CD14-positive monocyte (primary cell): ENCODE measurements at regions not wholly inside any gene's neighbourhood (a gene's known extent, or its start where the extent isn't known, plus 50 kb on each side); places are given as distances from the start of the nearest gene placed in this dataset.

Experiments used
- DNase-seq, 3 donors: peaks; one replicate each; pipeline ENCODE4 v3.0.0-alpha.2; 2011 to 2022
- H2AFZ ChIP-seq: 2 replicates; pipeline ENCODE4 v1.6.0; 2012; ENCODE audit warnings: mild to moderate bottlenecking, low read depth, low read length, inconsistent platforms; ENCODE audit not compliant: insufficient read depth, poor library complexity, severe bottlenecking
- H3K27ac ChIP-seq, 2 donors: 1 replicate in 1 of 2; 2 replicates in 1 of 2; pipeline ENCODE4 v1.5.1; 2012 to 2013; ENCODE audit warnings: low read length in 2 of 2, control low read depth in 1 of 2, inconsistent platforms in 1 of 2, low read depth in 1 of 2, mild to moderate bottlenecking in 1 of 2
- H3K27me3 ChIP-seq, 2 donors: one replicate each; pipeline versions ENCODE4 v1.6.0 to v1.6.1; 2011 to 2013; ENCODE audit warnings: low read length in 2 of 2; ENCODE audit not compliant: control insufficient read depth in 2 of 2, insufficient read depth in 2 of 2
- H3K36me3 ChIP-seq, 2 donors: replicated peaks in 1 of 2; 1 replicate in 1 of 2; 2 replicates in 1 of 2; pipeline versions ENCODE4 v1.5.1 to v1.6.1; 2012 to 2013; ENCODE audit warnings: low read length in 2 of 2, control low read depth in 1 of 2, inconsistent platforms in 1 of 2, mild to moderate bottlenecking in 1 of 2; ENCODE audit not compliant: insufficient read depth in 2 of 2, control insufficient read depth in 1 of 2
- H3K4me1 ChIP-seq, 2 donors: 1 replicate in 1 of 2; 2 replicates in 1 of 2; pipeline versions ENCODE4 v1.5.1 to v1.6.1; 2012 to 2013; ENCODE audit warnings: low read length in 2 of 2, control low read depth in 1 of 2, inconsistent platforms in 1 of 2, mild to moderate bottlenecking in 1 of 2, moderate library complexity in 1 of 2; ENCODE audit not compliant: insufficient read depth in 2 of 2, control insufficient read depth in 1 of 2
- H3K4me2 ChIP-seq: replicated peaks from 2 replicates; pipeline ENCODE3; 2012; ENCODE audit warnings: low read length, moderate library complexity, mild to moderate bottlenecking; ENCODE audit not compliant: poor library complexity, severe bottlenecking; ENCODE audit errors: extremely low read depth
- H3K4me3 ChIP-seq, 3 experiments: fragments of 200-600 bp in 1 of 3; sonication (generic) in 1 of 3; replicated peaks in 1 of 3; 1 replicate in 2 of 3; 2 replicates in 1 of 3; pipeline ENCODE4 v1.5.1; 2011 to 2013; ENCODE audit warnings: low read length in 3 of 3, mild to moderate bottlenecking in 3 of 3, control low read depth in 2 of 3, low read depth in 2 of 3, inconsistent platforms in 1 of 3, moderate library complexity in 1 of 3
- H3K79me2 ChIP-seq: 2 replicates; pipeline ENCODE4 v1.6.0; 2012; ENCODE audit warnings: mild to moderate bottlenecking, control low read depth, inconsistent platforms, low read length, moderate library complexity; ENCODE audit not compliant: insufficient read depth
- H3K9ac ChIP-seq: 2 replicates; pipeline ENCODE4 v1.6.0; 2017; ENCODE audit warnings: low read length, mild to moderate bottlenecking; ENCODE audit not compliant: insufficient read depth, poor library complexity, severe bottlenecking
- H3K9me3 ChIP-seq, 2 donors: replicated peaks in 1 of 2; 1 replicate in 1 of 2; 2 replicates in 1 of 2; pipeline versions ENCODE4 v1.5.1 to v1.6.1; 2012 to 2013; ENCODE audit warnings: low read length in 2 of 2, control low read depth in 1 of 2; ENCODE audit not compliant: control insufficient read depth in 1 of 2, insufficient read depth in 1 of 2
- H4K20me1 ChIP-seq: 2 replicates; pipeline ENCODE4 v1.6.0; 2012; ENCODE audit warnings: mild to moderate bottlenecking, low read length, control low read depth, moderate library complexity; ENCODE audit not compliant: insufficient read depth
- H3K27ac Mint-ChIP-seq, 7 donors: one replicate each; pipeline ENCODE4 v1.8.0; 2020; ENCODE audit warnings: mild to moderate bottlenecking in 7 of 7, mixed read lengths in 7 of 7, moderate library complexity in 6 of 7, inconsistent platforms in 2 of 7
- H3K27me3 Mint-ChIP-seq, 3 donors: one replicate each; pipeline ENCODE4 v1.8.0; 2021 to 2022; ENCODE audit warnings: low read depth in 3 of 3, mild to moderate bottlenecking in 3 of 3, mixed read lengths in 3 of 3, moderate library complexity in 3 of 3, inconsistent platforms in 1 of 3
- H3K36me3 Mint-ChIP-seq, 2 donors: one replicate each; pipeline ENCODE4 v1.8.0; 2020; ENCODE audit warnings: mixed read lengths in 2 of 2, inconsistent platforms in 1 of 2, mild to moderate bottlenecking in 1 of 2
- H3K4me1 Mint-ChIP-seq: one replicate; pipeline ENCODE4 v1.8.0; 2020; ENCODE audit warnings: mild to moderate bottlenecking, mixed read lengths
- H3K4me3 Mint-ChIP-seq, 2 donors: one replicate each; pipeline ENCODE4 v1.8.0; 2020; ENCODE audit warnings: mild to moderate bottlenecking in 2 of 2, mixed read lengths in 2 of 2, moderate library complexity in 1 of 2
- H3K9me3 Mint-ChIP-seq, 7 donors: one replicate each; pipeline ENCODE4 v1.8.0; 2020 to 2022; ENCODE audit warnings: mixed read lengths in 7 of 7, mild to moderate bottlenecking in 6 of 7, moderate library complexity in 6 of 7, inconsistent platforms in 2 of 7
- WGBS: methylation state at CpG from one replicate; pipeline ENCODE4 v1.1.5; 2013; ENCODE audit warnings: missing lambda C conversion rate; ENCODE audit not compliant: insufficient coverage; 5-methylcytosine and 5-hydroxymethylcytosine counted together
- intact Hi-C, 2 donors: fragments of 100-400 bp; cut with micrococcal nuclease; formaldehyde crosslinking; loops; one replicate each; pipeline versions ENCODE4 v1.15.0 to v1.15.1; 2023
- TF ChIP-seq, protein P1 (sequence below): fragments of 200-600 bp; IDR thresholded peaks from one replicate; pipeline ENCODE4 v1.8.0; 2022; ENCODE audit warnings: antibody characterized with exemption, mild to moderate bottlenecking

GRCh38 chr4:71189471-71189870 is 149.3 kb upstream of the SLC4A4 start:
- 97% methylated on average over 5 of the region's 6 CpGs for WGBS
- no peak overlapping the region for H3K4me2 ChIP-seq
- H3K27me3 Mint-ChIP-seq = peaks cover 59 to 70% (median 64%) of the 10 kb centered on the region in 3 donors
- TF ChIP-seq, protein P1, sequence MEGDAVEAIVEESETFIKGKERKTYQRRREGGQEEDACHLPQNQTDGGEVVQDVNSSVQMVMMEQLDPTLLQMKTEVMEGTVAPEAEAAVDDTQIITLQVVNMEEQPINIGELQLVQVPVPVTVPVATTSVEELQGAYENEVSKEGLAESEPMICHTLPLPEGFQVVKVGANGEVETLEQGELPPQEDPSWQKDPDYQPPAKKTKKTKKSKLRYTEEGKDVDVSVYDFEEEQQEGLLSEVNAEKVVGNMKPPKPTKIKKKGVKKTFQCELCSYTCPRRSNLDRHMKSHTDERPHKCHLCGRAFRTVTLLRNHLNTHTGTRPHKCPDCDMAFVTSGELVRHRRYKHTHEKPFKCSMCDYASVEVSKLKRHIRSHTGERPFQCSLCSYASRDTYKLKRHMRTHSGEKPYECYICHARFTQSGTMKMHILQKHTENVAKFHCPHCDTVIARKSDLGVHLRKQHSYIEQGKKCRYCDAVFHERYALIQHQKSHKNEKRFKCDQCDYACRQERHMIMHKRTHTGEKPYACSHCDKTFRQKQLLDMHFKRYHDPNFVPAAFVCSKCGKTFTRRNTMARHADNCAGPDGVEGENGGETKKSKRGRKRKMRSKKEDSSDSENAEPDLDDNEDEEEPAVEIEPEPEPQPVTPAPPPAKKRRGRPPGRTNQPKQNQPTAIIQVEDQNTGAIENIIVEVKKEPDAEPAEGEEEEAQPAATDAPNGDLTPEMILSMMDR = no peak
- no peak overlapping the region for H3K27ac Mint-ChIP-seq
- H3K4me3 ChIP-seq = no peak overlapping the region
- H3K27me3 ChIP-seq = peaks cover 57 to 59% of the 10 kb centered on the region in 2 donors
- H3K9me3 ChIP-seq = no peaks in the 10 kb centered on the region
- H3K36me3 Mint-ChIP-seq = peaks cover 0 to 3% of the 10 kb centered on the region in 2 donors
- H3K9ac ChIP-seq = no peak overlapping the region
- H4K20me1 ChIP-seq = no peaks in the 10 kb centered on the region
- peaks cover 11 to 12% of the 10 kb centered on the region in 2 donors for H3K4me1 ChIP-seq
- H3K27ac ChIP-seq = no peak overlapping the region
- H3K9me3 Mint-ChIP-seq = peaks cover 0 to 5% (median 3%) of the 10 kb centered on the region in 7 donors
- H2AFZ ChIP-seq = no peak overlapping the region
- no peaks in the 10 kb centered on the region for H3K36me3 ChIP-seq
- peak overlapping the region in 1 of 2 donors; percentile 1 for H3K4me3 Mint-ChIP-seq
- peaks cover 24% of the 10 kb centered on the region for H3K4me1 Mint-ChIP-seq
- no peak for DNase-seq
- intact Hi-C loops = no loop called here
- H3K79me2 ChIP-seq = no peaks in the 10 kb centered on the region

GRCh38 chr4:71194454-71194853 is 144.4 kb upstream of the SLC4A4 start:
- Histone ChIP-seq H3K79me2 (no peaks in the 10 kb centered on the region), H2AFZ (no peak overlapping the region), H3K4me3 (no peak overlapping the region), H3K9me3 (no peaks in the 10 kb centered on the region), H3K27me3 (peaks cover 13 to 14% of the 10 kb centered on the region in 2 donors), H3K36me3 (no peaks in the 10 kb centered on the region), H3K9ac (no peak overlapping the region), H3K27ac (no peak overlapping the region), H4K20me1 (no peaks in the 10 kb centered on the region), H3K4me1 (no peaks in the 10 kb centered on the region), H3K4me2 (no peak overlapping the region)
- intact Hi-C loops = no loop called here
- no peak for DNase-seq
- no peaks in the 10 kb centered on the region for H3K4me1 Mint-ChIP-seq
- no CpG with 5 or more reads among the region's 1 CpG for WGBS
- H3K36me3 Mint-ChIP-seq = no peaks in the 10 kb centered on the region
- H3K27ac Mint-ChIP-seq = no peak overlapping the region
- H3K9me3 Mint-ChIP-seq = peaks cover 0 to 2% (median 0%) of the 10 kb centered on the region in 7 donors
- H3K4me3 Mint-ChIP-seq = no peak overlapping the region
- H3K27me3 Mint-ChIP-seq = peaks cover 15 to 24% (median 21%) of the 10 kb centered on the region in 3 donors
- TF ChIP-seq, protein P1 = no peak
